ENCODE measurements at regions not wholly inside any gene's neighbourhood (a gene's known extent, or its start where the extent isn't known, plus 50 kb on each side); places are given as distances from the start of the nearest gene placed in this dataset.

DNA sequence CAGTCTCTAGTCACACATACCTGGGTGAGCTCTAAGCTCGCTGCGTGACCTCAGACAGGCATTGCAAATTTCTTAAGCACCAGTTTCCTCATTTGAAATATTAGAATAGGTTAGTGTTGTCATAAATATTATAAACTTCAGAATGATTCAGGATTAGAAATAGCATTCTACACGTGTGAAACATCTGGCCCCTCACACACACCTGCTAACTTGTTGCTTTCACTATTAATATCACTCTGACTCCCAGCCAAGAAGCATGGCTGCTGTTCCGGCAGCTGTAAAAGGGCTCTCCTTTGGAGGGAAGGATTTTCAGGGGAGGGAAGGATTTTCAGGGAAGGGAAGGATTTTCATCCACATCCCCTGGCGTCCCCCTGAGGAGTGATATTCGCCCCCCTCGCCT lies 161.3 kb upstream of the GPR12 start:
- DNase-seq (ENCODE audit: low spot score) = no peak
- POLR2A ChIA-PET (ENCODE audit: low non-redundant PET) = no interaction called here
- no peak overlapping the region for H3K27ac ChIP-seq
- CTCF ChIA-PET = interaction anchor here (0.6 kb wide), 3 partner anchors 25 to 739 kb away, joined by 3 to 5 read pairs (median 3); no protein-coding TSS in a partner anchor
- TF ChIP-seq CTCF (conservative IDR thresholded peaks at IDR 0.05; ENCODE audit: low read depth) = no peak

- TF ChIP-seq CTCF (conservative IDR thresholded peaks at IDR 0.05; ENCODE audit: low read depth) = no peak
- H3K27ac ChIP-seq = no peak overlapping the region
- ChIA-PET POLR2A (ENCODE audit: low non-redundant PET) (no interaction called here), CTCF (interaction anchor here (0.6 to 0.8 kb wide), 2 partner anchors 10 to 48 kb away, joined by 3 read pairs; no protein-coding TSS in a partner anchor)
- no peak for DNase-seq (ENCODE audit: low spot score)
Observed at GRCh38 chr13:26920614-26921355, 160.2 kb upstream of the GPR12 start.

DNA sequence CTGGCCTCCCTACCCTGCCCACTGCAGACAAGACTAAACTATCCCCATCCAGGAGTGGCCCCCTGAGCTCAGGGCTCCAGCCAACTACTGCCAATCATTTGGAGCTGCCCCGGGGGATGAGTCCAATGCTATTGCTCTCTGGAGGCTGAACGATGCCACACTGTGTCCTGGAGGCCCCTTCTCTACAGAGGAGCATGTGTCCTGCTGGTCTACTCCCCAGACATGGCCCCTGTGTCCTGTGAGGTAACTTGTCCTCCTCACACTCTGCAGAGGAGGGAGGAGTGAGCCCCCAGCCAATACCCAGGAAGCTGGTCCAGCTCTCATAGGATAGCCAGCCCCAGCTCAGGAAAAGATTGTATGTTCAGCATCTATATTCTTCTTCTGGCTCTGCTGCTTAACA lies 159.1 kb upstream of the GPR12 start:
- ChIA-PET POLR2A (ENCODE audit: low non-redundant PET) (no interaction called here), CTCF (interaction anchor here (0.8 to 1.5 kb wide), 3 partner anchors 10 to 950 kb away, joined by 3 to 5 read pairs (median 3); no protein-coding TSS in a partner anchor)
- DNase-seq (ENCODE audit: low spot score) = no peak
- no peak overlapping the region for H3K27ac ChIP-seq
- no peak for TF ChIP-seq CTCF (conservative IDR thresholded peaks at IDR 0.05; ENCODE audit: low read depth)

DNA sequence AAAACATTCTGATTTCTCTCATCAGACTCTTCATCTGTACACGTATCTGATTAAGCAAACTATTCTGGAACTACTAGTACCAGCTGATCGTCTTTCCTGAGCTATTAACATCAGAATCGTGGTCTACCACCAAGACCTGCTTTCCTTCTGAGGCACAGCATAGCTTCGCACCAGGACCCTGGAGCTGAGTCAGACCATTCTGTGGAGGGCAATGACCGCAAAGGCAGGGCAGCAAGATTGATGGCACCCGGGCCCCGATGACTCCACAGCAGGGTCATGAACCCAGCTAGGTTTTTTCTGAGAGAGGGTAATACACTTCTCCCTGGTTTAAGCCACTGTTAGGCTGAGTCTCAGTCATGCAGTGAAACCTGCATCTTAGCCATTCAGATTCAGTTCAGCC lies 158.7 kb upstream of the GPR12 start:
- ChIA-PET POLR2A (ENCODE audit: low non-redundant PET) (no interaction called here), CTCF (interaction anchor here (0.6 to 1.5 kb wide), 3 partner anchors 11 to 1066 kb away, joined by 3 to 5 read pairs (median 3); no protein-coding TSS in a partner anchor)
- TF ChIP-seq CTCF (conservative IDR thresholded peaks at IDR 0.05; ENCODE audit: low read depth) = no peak
- no peak for DNase-seq (ENCODE audit: low spot score)
- H3K27ac ChIP-seq = no peak overlapping the region

DNA sequence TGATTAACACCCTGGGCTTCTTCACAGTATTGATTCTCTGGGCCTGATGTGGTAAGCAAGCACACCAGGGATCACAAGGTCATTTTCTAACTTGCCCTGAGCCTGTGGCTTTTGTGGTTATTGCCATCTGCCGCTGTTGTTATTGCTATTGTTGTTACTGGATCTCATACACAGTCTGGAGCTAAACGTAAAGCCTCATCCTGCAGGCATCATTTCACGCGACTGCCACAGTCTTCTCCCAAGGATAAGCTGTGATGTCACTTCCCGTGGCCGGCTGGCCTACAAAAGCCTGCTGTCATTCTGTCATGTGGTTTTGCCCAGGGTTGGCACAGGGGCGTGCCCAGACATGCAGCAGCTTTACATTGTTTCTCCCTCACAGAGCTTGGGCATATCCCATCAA lies 154.0 kb upstream of the GPR12 start:
- peak; percentile 38 for DNase-seq (ENCODE audit: low spot score)
- POLR2A ChIA-PET (ENCODE audit: low non-redundant PET) = interaction anchor here (0.6 kb wide), 1 partner anchor 389 kb away, joined by 3 read pairs; no protein-coding TSS in a partner anchor
- H3K27ac ChIP-seq = no peak overlapping the region
- CTCF ChIA-PET = interaction anchor here (2.4 kb wide), 1 partner anchor 16 kb away, joined by 11 read pairs; no protein-coding TSS in a partner anchor
- TF ChIP-seq CTCF (conservative IDR thresholded peaks at IDR 0.05; ENCODE audit: low read depth) = no peak

- H3K27ac ChIP-seq = no peak overlapping the region
- POLR2A ChIA-PET (ENCODE audit: low non-redundant PET) = interaction anchor here (0.6 kb wide), 1 partner anchor 389 kb away, joined by 3 read pairs; no protein-coding TSS in a partner anchor
- TF ChIP-seq CTCF (conservative IDR thresholded peaks at IDR 0.05; ENCODE audit: low read depth) = no peak
- DNase-seq (ENCODE audit: low spot score) = no peak
- CTCF ChIA-PET = interaction anchor here (2.4 kb wide), 1 partner anchor 16 kb away, joined by 11 read pairs; no protein-coding TSS in a partner anchor
Observed at GRCh38 chr13:26914148-26914547, 153.6 kb upstream of the GPR12 start.
